HEK293T (cell line): ENCODE measurements at regions not wholly inside any gene's neighbourhood (a gene's known extent, or its start where the extent isn't known, plus 50 kb on each side); places are given as distances from the start of the nearest gene placed in this dataset.

Experiments used
- CTCF ChIA-PET: fragments of 350-600 bp; formaldehyde crosslinking; extraction: SDS; loops from one replicate; lab custom pipeline; 2021; ENCODE audit warnings: antibody characterized with exemption, inconsistent platforms; lab: Yijun Ruan, JAX
- POLR2A ChIA-PET: fragments of 350-600 bp; formaldehyde crosslinking; extraction: SDS; loops from one replicate; lab custom pipeline; 2020; ENCODE audit warnings: antibody characterized with exemption, inconsistent platforms; lab: Yijun Ruan, JAX
- DNase-seq: peaks from one replicate; pipeline ENCODE4 v3.0.0; 2012; ENCODE audit warnings: mixed read lengths; ENCODE audit errors: extremely low spot score
- ARNT ChIP-seq: fragments of 450-650 bp; IDR thresholded peaks from 2 replicates; pipeline ENCODE4 v1.6.1; 2017; ENCODE audit warnings: mild to moderate bottlenecking
- BHLHE40 ChIP-seq: fragments of 450-650 bp; IDR thresholded peaks from 2 replicates; pipeline ENCODE4 v1.6.1; 2016; ENCODE audit warnings: mild to moderate bottlenecking, moderate library complexity, borderline replicate concordance
- CTBP1 ChIP-seq: fragments of 450-650 bp; IDR thresholded peaks from 2 replicates; pipeline ENCODE4 v1.6.1; 2016; ENCODE audit warnings: borderline replicate concordance
- ELF4 ChIP-seq: fragments of 450-650 bp; IDR thresholded peaks from 2 replicates; pipeline ENCODE4 v1.6.1; 2017; ENCODE audit warnings: antibody characterized with exemption
- FOXA1 ChIP-seq: fragments of 450-650 bp; IDR thresholded peaks from 2 replicates; pipeline ENCODE4 v1.6.1; 2016; ENCODE audit warnings: mild to moderate bottlenecking
- FOXK2 ChIP-seq: fragments of 450-650 bp; IDR thresholded peaks from 2 replicates; pipeline ENCODE4 v1.6.1; 2016; ENCODE audit warnings: mild to moderate bottlenecking
- FOXM1 ChIP-seq: fragments of 450-650 bp; IDR thresholded peaks from 2 replicates; pipeline ENCODE4 v1.6.1; 2017; ENCODE audit warnings: mild to moderate bottlenecking, borderline replicate concordance
- HDGF ChIP-seq: fragments of 450-650 bp; IDR thresholded peaks from 2 replicates; pipeline ENCODE4 v1.6.1; 2017; ENCODE audit warnings: antibody characterized with exemption, borderline replicate concordance
- L3MBTL2 ChIP-seq: fragments of 450-650 bp; conservative IDR thresholded peaks from 2 replicates; pipeline ENCODE4 v1.6.1; 2016; ENCODE audit warnings: mild to moderate bottlenecking
- LEF1 ChIP-seq: fragments of 450-650 bp; IDR thresholded peaks from 2 replicates; pipeline ENCODE4 v1.6.1; 2017; ENCODE audit warnings: mild to moderate bottlenecking, borderline replicate concordance
- NFRKB ChIP-seq: fragments of 450-650 bp; IDR thresholded peaks from 2 replicates; pipeline ENCODE4 v1.6.1; 2016; ENCODE audit warnings: mild to moderate bottlenecking, moderate library complexity
- SP1 ChIP-seq: fragments of 450-650 bp; IDR thresholded peaks from 2 replicates; pipeline ENCODE4 v1.6.1; 2017
- SUZ12 ChIP-seq: fragments of 450-650 bp; IDR thresholded peaks from 2 replicates; pipeline ENCODE4 v1.6.1; 2016; ENCODE audit warnings: mild to moderate bottlenecking
- TARDBP ChIP-seq: fragments of 450-650 bp; IDR thresholded peaks from 2 replicates; pipeline ENCODE4 v1.6.1; 2016
- ZNF384 ChIP-seq: fragments of 450-650 bp; IDR thresholded peaks from 2 replicates; pipeline ENCODE4 v1.6.1; 2016
- TF ChIP-seq, protein P1 (sequence below): fragments of 450-650 bp; IDR thresholded peaks from 2 replicates; pipeline ENCODE4 v1.6.1; 2016

- DNase-seq: no peak
- POLR2A ChIA-PET: interaction anchor here (1.4 kb wide), 1 partner anchor 430 kb away, joined by 3 read pairs; no protein-coding TSS in a partner anchor
- TF ChIP-seq FOXA1 (no peak), ARNT (no peak), SP1 (no peak), TARDBP (no peak), ELF4 (no peak), FOXM1 (no peak), HDGF (no peak), NFRKB (no peak), CTBP1 (no peak), LEF1 (no peak), SUZ12 (no peak), FOXK2 (no peak), BHLHE40 (no peak), ZNF384 (no peak)
- TF ChIP-seq, protein P1, sequence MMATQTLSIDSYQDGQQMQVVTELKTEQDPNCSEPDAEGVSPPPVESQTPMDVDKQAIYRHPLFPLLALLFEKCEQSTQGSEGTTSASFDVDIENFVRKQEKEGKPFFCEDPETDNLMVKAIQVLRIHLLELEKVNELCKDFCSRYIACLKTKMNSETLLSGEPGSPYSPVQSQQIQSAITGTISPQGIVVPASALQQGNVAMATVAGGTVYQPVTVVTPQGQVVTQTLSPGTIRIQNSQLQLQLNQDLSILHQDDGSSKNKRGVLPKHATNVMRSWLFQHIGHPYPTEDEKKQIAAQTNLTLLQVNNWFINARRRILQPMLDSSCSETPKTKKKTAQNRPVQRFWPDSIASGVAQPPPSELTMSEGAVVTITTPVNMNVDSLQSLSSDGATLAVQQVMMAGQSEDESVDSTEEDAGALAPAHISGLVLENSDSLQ: no peak
- CTCF ChIA-PET: interaction anchor here (0.6 to 2.0 kb wide), 15 partner anchors 13 to 655 kb away, joined by 3 to 9 read pairs (median 5); no protein-coding TSS in a partner anchor
These were observed 180.0 kb upstream of the RGS6 start for GRCh38 chr14:71752111-71752738.

DNA sequence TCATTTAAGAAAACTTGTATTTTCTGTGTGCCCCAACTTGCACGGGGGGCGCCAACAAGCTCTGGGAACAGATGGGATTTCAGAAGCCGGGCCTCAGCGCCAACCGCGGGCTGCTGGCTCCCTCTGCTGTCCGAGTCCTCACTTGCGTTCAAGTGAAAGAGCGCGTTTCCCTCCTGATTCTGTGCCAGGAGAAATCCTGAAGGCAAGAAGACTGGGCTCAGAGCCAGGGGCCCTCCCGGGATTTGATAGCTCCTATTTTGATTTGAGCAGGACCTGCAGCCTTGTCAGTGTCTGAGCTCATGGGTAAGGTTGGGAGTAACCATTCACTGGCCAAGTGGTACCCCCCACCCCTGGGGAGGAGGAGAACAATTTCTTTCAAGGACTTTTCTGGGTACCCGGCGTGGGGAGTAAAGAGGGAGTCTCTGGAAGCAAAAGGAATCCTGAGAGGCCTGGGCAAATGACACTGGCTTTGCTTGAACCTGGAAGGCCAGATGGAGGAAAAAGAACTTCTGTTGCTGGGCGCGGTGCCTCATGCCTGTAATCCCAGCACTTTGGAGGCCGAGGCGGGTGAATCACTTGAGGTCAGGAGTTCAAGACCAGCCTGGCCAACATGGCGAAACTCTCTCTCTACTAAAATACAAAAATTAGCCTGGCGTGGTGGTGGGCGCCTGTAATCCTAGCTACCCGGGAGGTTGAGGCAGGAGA is 179.0 kb upstream of the RGS6 start:
- ChIA-PET CTCF (interaction anchor here (0.5 to 2.0 kb wide), 21 partner anchors 14 to 685 kb away, joined by 3 to 9 read pairs (median 4); no protein-coding TSS in a partner anchor), POLR2A (interaction anchor here (1.0 to 1.4 kb wide), 2 partner anchors 102 to 432 kb away, joined by 3 read pairs; no protein-coding TSS in a partner anchor)
- peak; percentile 80 for DNase-seq
- TF ChIP-seq BHLHE40: no peak
- TF ChIP-seq, protein P1: no peak
- TF ChIP-seq FOXA1: no peak
- no peak for TF ChIP-seq ARNT
- TF ChIP-seq TARDBP: no peak
- TF ChIP-seq FOXK2: no peak
- no peak for TF ChIP-seq FOXM1
- TF ChIP-seq CTBP1: no peak
- no peak for TF ChIP-seq ZNF384
- TF ChIP-seq LEF1: no peak
- TF ChIP-seq L3MBTL2: no peak
- no peak for TF ChIP-seq SUZ12
- TF ChIP-seq SP1: no peak
- TF ChIP-seq HDGF: no peak
- no peak for TF ChIP-seq NFRKB
- TF ChIP-seq ELF4: no peak

DNA sequence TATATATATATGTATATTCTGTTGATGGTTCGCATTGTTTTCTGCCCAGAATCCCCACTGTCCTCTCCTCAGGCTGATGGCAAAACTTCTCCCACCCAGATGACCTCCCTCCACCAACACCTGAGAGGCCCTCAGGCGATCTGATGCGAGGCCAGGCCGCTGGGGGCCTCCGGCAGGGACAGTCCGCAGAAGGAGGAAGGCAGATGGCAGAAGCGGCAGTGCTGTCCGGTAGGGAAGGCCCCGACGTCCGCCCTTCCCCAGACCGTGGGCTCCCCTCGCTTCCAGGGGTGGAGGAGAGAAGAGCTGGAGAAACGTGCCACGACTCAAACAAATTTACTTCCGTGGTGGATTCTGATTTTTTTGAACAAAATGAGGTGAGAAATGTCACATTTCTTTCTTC is 178.3 kb upstream of the RGS6 start:
- POLR2A ChIA-PET: no interaction called here
- TF ChIP-seq FOXA1 (no peak), NFRKB (no peak), ELF4 (no peak), HDGF (no peak)
- CTCF ChIA-PET: interaction anchor here (0.6 kb wide), 1 partner anchor 545 kb away, joined by 3 read pairs; no protein-coding TSS in a partner anchor
- no peak for DNase-seq

GRCh38 chr14:71754422-71755095 is 177.7 kb upstream of the RGS6 start:
- TF ChIP-seq NFRKB (no peak), FOXK2 (no peak), LEF1 (no peak), BHLHE40 (no peak), TARDBP (no peak), SUZ12 (no peak), CTBP1 (no peak), FOXA1 (no peak), FOXM1 (no peak), ZNF384 (no peak), ELF4 (no peak)
- TF ChIP-seq, protein P1: no peak
- no peak for DNase-seq
- POLR2A ChIA-PET: no interaction called here
- CTCF ChIA-PET: interaction anchor here (0.6 to 1.1 kb wide), 3 partner anchors 101 to 545 kb away, joined by 3 to 4 read pairs (median 4); no protein-coding TSS in a partner anchor

DNA sequence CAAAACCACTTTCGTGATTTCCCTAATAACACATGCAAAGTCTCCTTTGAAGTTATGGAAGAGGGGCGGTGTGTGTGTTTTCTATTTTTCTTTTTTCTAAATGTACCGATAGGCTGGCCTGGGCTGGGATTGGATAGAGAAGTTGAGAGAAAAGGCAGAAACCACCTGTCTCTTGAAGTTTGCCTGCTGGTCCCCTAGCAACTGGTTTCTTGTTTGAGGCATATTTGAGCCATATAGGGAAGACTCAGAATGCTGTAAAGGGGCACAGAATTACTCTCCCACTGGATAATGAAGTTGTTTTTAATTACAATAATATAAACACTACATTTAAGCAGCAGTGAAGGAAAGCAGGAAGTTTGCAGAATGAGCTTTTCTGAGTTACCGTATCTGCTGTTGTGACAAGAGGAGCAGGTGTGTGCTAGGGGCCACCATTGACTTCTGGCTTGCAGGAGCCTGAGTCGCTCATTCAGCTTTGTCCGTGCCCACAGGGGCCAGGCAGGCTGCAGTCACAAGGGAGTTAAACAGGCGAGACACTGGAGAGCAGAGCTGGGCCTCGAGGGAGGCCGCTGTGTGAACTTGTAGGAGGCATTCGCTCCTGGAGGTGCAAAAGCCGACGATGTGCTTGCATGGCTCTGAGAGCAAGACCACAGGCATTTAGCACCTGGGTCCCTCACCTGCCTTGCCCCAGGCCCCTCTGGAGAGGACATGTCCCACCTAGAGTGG is 173.8 kb upstream of the RGS6 start:
- POLR2A ChIA-PET: no interaction called here
- CTCF ChIA-PET: no interaction called here
- no peak for TF ChIP-seq LEF1
- TF ChIP-seq BHLHE40: no peak
- TF ChIP-seq ELF4: no peak
- TF ChIP-seq FOXM1: no peak
- TF ChIP-seq CTBP1: no peak
- no peak for TF ChIP-seq FOXA1
- no peak for TF ChIP-seq L3MBTL2
- TF ChIP-seq SUZ12: no peak
- TF ChIP-seq ZNF384: no peak
- no peak for DNase-seq
